IMR-90 (cell line): ENCODE measurements at regions not wholly inside any gene's neighbourhood (a gene's known extent, or its start where the extent isn't known, plus 50 kb on each side); places are given as distances from the start of the nearest gene placed in this dataset.

Experiments used
- ATAC-seq: fragments of 200-7000 bp; cut with Tn5 transposase; 2 replicates; pipeline ENCODE4 v1.9.1; 2020; ENCODE audit warnings: low read depth, mild to moderate bottlenecking, moderate library complexity
- BruUV-seq: library from RNA; stranded (reverse); fragments of 400-500 nt; replicated peaks from 2 replicates; lab custom pipeline; 2021; lab: Mats Ljungman, UMichigan
- CTCF ChIA-PET: fragments of 300-600 bp; formaldehyde crosslinking; extraction: SDS; loops from one replicate; lab custom pipeline; 2021; ENCODE audit warnings: antibody characterized with exemption; lab: Yijun Ruan, JAX
- POLR2A ChIA-PET: fragments of 300-600 bp; sonication (Branson Sonifier 250); formaldehyde crosslinking; loops from one replicate; lab custom pipeline; 2022; ENCODE audit warnings: antibody characterized with exemption; ENCODE audit not compliant: unreplicated experiment; lab: Charles Lee
- DNase-seq: peaks from one replicate; pipeline ENCODE4 v3.0.0; 2013
- H2AFZ ChIP-seq: replicated peaks from 2 replicates; pipeline ENCODE3; 2013; ENCODE audit warnings: low read length, mild to moderate bottlenecking; ENCODE audit not compliant: poor library complexity
- H2AK5ac ChIP-seq: 2 replicates; pipeline ENCODE4 v1.6.1; 2013; ENCODE audit warnings: low read depth, low read length, inconsistent platforms
- H2AK9ac ChIP-seq: replicated peaks from 2 replicates; pipeline ENCODE3; 2013; ENCODE audit warnings: mild to moderate bottlenecking, low read depth, low read length, moderate library complexity; ENCODE audit not compliant: poor library complexity
- H2BK120ac ChIP-seq: 2 replicates; pipeline ENCODE4 v1.6.1; 2013; ENCODE audit warnings: low read depth, low read length, inconsistent platforms
- H2BK15ac ChIP-seq: 3 replicates; pipeline ENCODE4 v1.6.1; 2013; ENCODE audit warnings: low read depth, low read length, inconsistent platforms
- H2BK20ac ChIP-seq: 2 replicates; pipeline ENCODE4 v1.6.1; 2013; ENCODE audit warnings: low read depth, mild to moderate bottlenecking, inconsistent platforms, low read length, moderate library complexity
- H2BK5ac ChIP-seq: 2 replicates; pipeline ENCODE4 v1.6.1; 2013; ENCODE audit warnings: mild to moderate bottlenecking, low read depth, low read length, inconsistent platforms; ENCODE audit not compliant: poor library complexity, severe bottlenecking
- H3K14ac ChIP-seq: replicated peaks from 2 replicates; pipeline ENCODE4 v1.6.1; 2013; ENCODE audit warnings: low read depth, low read length, inconsistent platforms
- H3K18ac ChIP-seq: 2 replicates; pipeline ENCODE4 v1.6.1; 2013; ENCODE audit warnings: low read depth, low read length, control low read depth
- H3K23ac ChIP-seq: 2 replicates; pipeline ENCODE4 v1.6.1; 2013; ENCODE audit warnings: low read depth, low read length, inconsistent platforms
- H3K27ac ChIP-seq: 2 replicates; pipeline ENCODE4 v1.5.1; 2013; ENCODE audit warnings: mild to moderate bottlenecking, control low read depth, low read length; ENCODE audit not compliant: insufficient read depth
- H3K27me3 ChIP-seq: 2 replicates; pipeline ENCODE4 v1.6.1; 2013; ENCODE audit warnings: low read length; ENCODE audit not compliant: control insufficient read depth, insufficient read depth
- H3K36me3 ChIP-seq: 2 replicates; pipeline ENCODE4 v1.6.1; 2013; ENCODE audit warnings: low read length, mixed read lengths; ENCODE audit not compliant: control insufficient read depth, insufficient read depth
- H3K4ac ChIP-seq: 2 replicates; pipeline ENCODE4 v1.6.1; 2013; ENCODE audit warnings: low read depth, low read length, inconsistent platforms
- H3K4me1 ChIP-seq: 2 replicates; pipeline ENCODE4 v1.6.1; 2013; ENCODE audit warnings: low read length, mixed read lengths; ENCODE audit not compliant: control insufficient read depth, insufficient read depth
- H3K4me2 ChIP-seq: 2 replicates; pipeline ENCODE4 v1.6.1; 2013; ENCODE audit warnings: low read depth, mild to moderate bottlenecking, control low read depth, low read length, moderate library complexity
- H3K4me3 ChIP-seq: 2 replicates; pipeline ENCODE4 v1.5.1; 2013; ENCODE audit warnings: low read depth, mild to moderate bottlenecking, control low read depth, low read length, moderate library complexity; ENCODE audit not compliant: insufficient read depth
- H3K56ac ChIP-seq: 2 replicates; pipeline ENCODE4 v1.6.1; 2013; ENCODE audit warnings: low read length, inconsistent platforms; ENCODE audit not compliant: insufficient read depth; ENCODE audit errors: extremely low read depth
- H3K79me1 ChIP-seq, 2 experiments: 2 replicates each; pipeline ENCODE4 v1.6.1; 2013; ENCODE audit warnings: low read length in 2 of 2, inconsistent platforms in 1 of 2, low read depth in 1 of 2
- H3K9ac ChIP-seq: 2 replicates; pipeline ENCODE4 v1.6.1; 2013; ENCODE audit warnings: low read depth, low read length, control low read depth
- H3K9me1 ChIP-seq: 2 replicates; pipeline ENCODE4 v1.6.1; 2013; ENCODE audit warnings: low read length, inconsistent platforms; ENCODE audit not compliant: insufficient read depth
- H3K9me3 ChIP-seq: 2 replicates; pipeline ENCODE4 v1.6.1; 2013; ENCODE audit warnings: low read length; ENCODE audit not compliant: control insufficient read depth, insufficient read depth
- H4K20me1 ChIP-seq: 2 replicates; pipeline ENCODE4 v1.6.1; 2013; ENCODE audit warnings: low read length, inconsistent platforms; ENCODE audit not compliant: insufficient read depth
- H4K5ac ChIP-seq: 2 replicates; pipeline ENCODE4 v1.6.1; 2013; ENCODE audit warnings: mild to moderate bottlenecking, low read depth, low read length, control low read depth
- H4K8ac ChIP-seq, 2 experiments: 2 replicates each; pipeline ENCODE4 v1.6.1; 2013; ENCODE audit warnings: low read depth in 2 of 2, low read length in 2 of 2, control low read depth in 1 of 2, inconsistent platforms in 1 of 2
- H4K91ac ChIP-seq: 2 replicates; pipeline ENCODE4 v1.6.1; 2013; ENCODE audit warnings: low read depth, low read length, inconsistent platforms; ENCODE audit not compliant: insufficient read depth
- CEBPB ChIP-seq: IDR thresholded peaks from 2 replicates; pipeline ENCODE4 v1.6.1; 2012; ENCODE audit warnings: low read depth, low read length, improper control_type of control experiment
- RCOR1 ChIP-seq: IDR thresholded peaks from 2 replicates; pipeline ENCODE4 v1.6.1; 2012; ENCODE audit warnings: mild to moderate bottlenecking, low read length, improper control_type of control experiment; ENCODE audit not compliant: insufficient replicate concordance
- WGBS, 2 experiments: methylation state at CpG; one replicate each; pipeline versions ENCODE4 v1.1.5 to v1.1.7; 2013; ENCODE audit warnings: missing lambda C conversion rate in 2 of 2; ENCODE audit not compliant: insufficient read length in 1 of 2; ENCODE audit errors: extremely low coverage in 2 of 2; 5-methylcytosine and 5-hydroxymethylcytosine counted together
- dilution Hi-C: fragments of 300-500 bp; cut with HindIII; formaldehyde crosslinking; loops from one replicate; pipeline ENCODE4 v1.14.3; 2018; ENCODE audit warnings: low sequenced_read_pairs; ENCODE audit not compliant: unreplicated experiment
- in situ Hi-C: fragments of 300-500 bp; cut with MboI; formaldehyde crosslinking; loops from 3 replicates; pipeline ENCODE4 v1.14.3; 2019; ENCODE audit warnings: low sequenced_read_pairs, inconsistent platforms, mixed read lengths
- intact Hi-C: fragments of 100-400 bp; cut with micrococcal nuclease; formaldehyde crosslinking; loops from 2 replicates; pipeline ENCODE4 v1.10.0; 2022

GRCh38 chr6:68476611-68477010 is 158.5 kb upstream of the ADGRB3 start:
- TF ChIP-seq CEBPB (no peak), RCOR1 (no peak)
- Histone ChIP-seq H4K5ac (no peak overlapping the region), H3K4me1 (no peaks in the 10 kb centered on the region), H2BK5ac (no peak overlapping the region), H4K20me1 (no peaks in the 10 kb centered on the region), H3K56ac (no peak overlapping the region), H4K91ac (no peak overlapping the region), H2AK5ac (no peak overlapping the region), H3K14ac (no peak overlapping the region), H2BK20ac (no peak overlapping the region), H3K9me3 (0 out of 2 replicates have a peak, but pooled peaks cover 3% of the 10 kb centered on the region), H2AK9ac (no peak overlapping the region), H3K18ac (no peak overlapping the region), H3K4ac (no peak overlapping the region), H2BK15ac (no peak overlapping the region), H3K23ac (no peak overlapping the region), H3K4me3 (no peak overlapping the region), H2AFZ (no peak overlapping the region), H3K27ac (no peak overlapping the region), H3K27me3 (no peaks in the 10 kb centered on the region), H3K79me1 (no peaks in the 10 kb centered on the region), H4K8ac (no peak overlapping the region), H3K9ac (no peak overlapping the region), H3K4me2 (no peak overlapping the region), H2BK120ac (no peak overlapping the region), H3K9me1 (no peaks in the 10 kb centered on the region), H3K36me3 (no peaks in the 10 kb centered on the region)
- dilution Hi-C loops (no loop called here), in situ Hi-C loops (no loop called here), intact Hi-C loops (no loop called here)
- no TSS peak for BruUV-seq
- ATAC-seq (no peak), DNase-seq (no peak)
- ChIA-PET POLR2A (no interaction called here), CTCF (no interaction called here)
- WGBS, 2 experiments = no CpG with 5 or more reads among the region's 2 CpGs
